ENCODE measurements at regions not wholly inside any gene's neighbourhood (a gene's known extent, or its start where the extent isn't known, plus 50 kb on each side); places are given as distances from the start of the nearest gene placed in this dataset.

DNA sequence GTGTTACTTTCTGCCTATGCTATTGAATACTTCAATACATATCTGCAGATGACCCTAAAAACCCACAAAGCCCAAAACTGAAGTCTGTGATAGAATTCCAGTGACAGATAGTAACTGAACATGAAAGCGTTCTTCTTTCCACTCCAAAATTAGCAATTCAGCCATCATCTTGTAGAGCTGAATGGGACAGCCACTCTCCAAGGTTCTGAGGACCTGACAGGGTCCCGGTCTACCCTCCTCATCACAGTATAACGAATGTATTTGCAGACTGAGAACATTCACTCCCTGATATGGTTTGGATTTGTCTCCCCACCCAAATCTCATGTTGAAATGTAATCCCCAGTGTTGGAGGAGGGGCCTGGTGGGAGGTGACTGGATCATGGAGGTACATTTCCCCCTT, 189.5 kb downstream of the MTCL1 start:
- TF ChIP-seq, protein P1, sequence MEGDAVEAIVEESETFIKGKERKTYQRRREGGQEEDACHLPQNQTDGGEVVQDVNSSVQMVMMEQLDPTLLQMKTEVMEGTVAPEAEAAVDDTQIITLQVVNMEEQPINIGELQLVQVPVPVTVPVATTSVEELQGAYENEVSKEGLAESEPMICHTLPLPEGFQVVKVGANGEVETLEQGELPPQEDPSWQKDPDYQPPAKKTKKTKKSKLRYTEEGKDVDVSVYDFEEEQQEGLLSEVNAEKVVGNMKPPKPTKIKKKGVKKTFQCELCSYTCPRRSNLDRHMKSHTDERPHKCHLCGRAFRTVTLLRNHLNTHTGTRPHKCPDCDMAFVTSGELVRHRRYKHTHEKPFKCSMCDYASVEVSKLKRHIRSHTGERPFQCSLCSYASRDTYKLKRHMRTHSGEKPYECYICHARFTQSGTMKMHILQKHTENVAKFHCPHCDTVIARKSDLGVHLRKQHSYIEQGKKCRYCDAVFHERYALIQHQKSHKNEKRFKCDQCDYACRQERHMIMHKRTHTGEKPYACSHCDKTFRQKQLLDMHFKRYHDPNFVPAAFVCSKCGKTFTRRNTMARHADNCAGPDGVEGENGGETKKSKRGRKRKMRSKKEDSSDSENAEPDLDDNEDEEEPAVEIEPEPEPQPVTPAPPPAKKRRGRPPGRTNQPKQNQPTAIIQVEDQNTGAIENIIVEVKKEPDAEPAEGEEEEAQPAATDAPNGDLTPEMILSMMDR (IDR thresholded peaks at IDR 0.05; ENCODE audit: insufficient read depth, low read length) = no peak
- TF ChIP-seq, protein P2, sequence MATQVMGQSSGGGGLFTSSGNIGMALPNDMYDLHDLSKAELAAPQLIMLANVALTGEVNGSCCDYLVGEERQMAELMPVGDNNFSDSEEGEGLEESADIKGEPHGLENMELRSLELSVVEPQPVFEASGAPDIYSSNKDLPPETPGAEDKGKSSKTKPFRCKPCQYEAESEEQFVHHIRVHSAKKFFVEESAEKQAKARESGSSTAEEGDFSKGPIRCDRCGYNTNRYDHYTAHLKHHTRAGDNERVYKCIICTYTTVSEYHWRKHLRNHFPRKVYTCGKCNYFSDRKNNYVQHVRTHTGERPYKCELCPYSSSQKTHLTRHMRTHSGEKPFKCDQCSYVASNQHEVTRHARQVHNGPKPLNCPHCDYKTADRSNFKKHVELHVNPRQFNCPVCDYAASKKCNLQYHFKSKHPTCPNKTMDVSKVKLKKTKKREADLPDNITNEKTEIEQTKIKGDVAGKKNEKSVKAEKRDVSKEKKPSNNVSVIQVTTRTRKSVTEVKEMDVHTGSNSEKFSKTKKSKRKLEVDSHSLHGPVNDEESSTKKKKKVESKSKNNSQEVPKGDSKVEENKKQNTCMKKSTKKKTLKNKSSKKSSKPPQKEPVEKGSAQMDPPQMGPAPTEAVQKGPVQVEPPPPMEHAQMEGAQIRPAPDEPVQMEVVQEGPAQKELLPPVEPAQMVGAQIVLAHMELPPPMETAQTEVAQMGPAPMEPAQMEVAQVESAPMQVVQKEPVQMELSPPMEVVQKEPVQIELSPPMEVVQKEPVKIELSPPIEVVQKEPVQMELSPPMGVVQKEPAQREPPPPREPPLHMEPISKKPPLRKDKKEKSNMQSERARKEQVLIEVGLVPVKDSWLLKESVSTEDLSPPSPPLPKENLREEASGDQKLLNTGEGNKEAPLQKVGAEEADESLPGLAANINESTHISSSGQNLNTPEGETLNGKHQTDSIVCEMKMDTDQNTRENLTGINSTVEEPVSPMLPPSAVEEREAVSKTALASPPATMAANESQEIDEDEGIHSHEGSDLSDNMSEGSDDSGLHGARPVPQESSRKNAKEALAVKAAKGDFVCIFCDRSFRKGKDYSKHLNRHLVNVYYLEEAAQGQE (IDR thresholded peaks at IDR 0.05; ENCODE audit: insufficient replicate concordance, low read depth) = peak; percentile 75
- Histone ChIP-seq H3K27ac (replicated peaks) (no peak overlapping the region), H3K27me3 (ENCODE audit: insufficient read depth, poor library complexity, severe bottlenecking) (peaks cover 2% of the 10 kb centered on the region), H3K4me3 (replicated peaks; ENCODE audit: insufficient read depth, low read length) (no peak overlapping the region)
- no peak for DNase-seq (ENCODE audit: low read depth in 1 of 2, low spot score in 1 of 2)

DNA sequence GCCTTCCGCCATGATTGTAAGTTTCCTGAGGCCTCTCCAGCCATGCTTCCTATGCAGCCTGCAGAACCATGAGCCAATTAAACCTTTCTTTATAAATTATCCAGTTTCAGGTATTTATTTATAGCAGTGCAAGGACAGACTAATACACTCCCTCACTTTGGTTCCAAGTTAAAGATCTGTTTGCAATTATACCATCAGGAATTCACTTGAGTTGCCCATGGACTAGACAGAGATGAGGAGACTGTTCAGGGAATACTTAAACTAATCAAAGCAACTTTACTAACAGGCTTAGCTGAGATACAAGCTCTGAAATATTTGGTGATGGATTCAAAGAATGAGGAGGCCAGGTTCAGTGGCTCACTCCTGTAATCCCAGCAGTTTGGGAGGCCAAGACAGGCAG, 190.0 kb downstream of the MTCL1 start:
- TF ChIP-seq, protein P1 (IDR thresholded peaks at IDR 0.05; ENCODE audit: insufficient read depth, low read length) = no peak
- TF ChIP-seq SPI1 (IDR thresholded peaks at IDR 0.05; ENCODE audit: borderline replicate concordance, low read depth) (no peak), POLR2AphosphoS5 (IDR thresholded peaks at IDR 0.05; ENCODE audit: low read depth) (no peak), GABPA (IDR thresholded peaks at IDR 0.05; ENCODE audit: low read depth) (no peak)
- TF ChIP-seq, protein P2 (IDR thresholded peaks at IDR 0.05; ENCODE audit: insufficient replicate concordance, low read depth) = no peak
- Histone ChIP-seq H3K27ac (replicated peaks) (no peak overlapping the region), H3K4me3 (replicated peaks; ENCODE audit: insufficient read depth, low read length) (no peak overlapping the region), H3K27me3 (ENCODE audit: insufficient read depth, poor library complexity, severe bottlenecking) (peaks cover 2% of the 10 kb centered on the region)
- DNase-seq (ENCODE audit: low read depth in 1 of 2, low spot score in 1 of 2) = no peak

GRCh38 chr18:8895987-8896619, 190.7 kb downstream of the MTCL1 start:
- no peak overlapping the region for H3K4me3 ChIP-seq (replicated peaks; ENCODE audit: insufficient read depth, low read length)
- DNase-seq (ENCODE audit: low read depth in 1 of 2, low spot score in 1 of 2) = no peak
- TF ChIP-seq, protein P2 (IDR thresholded peaks at IDR 0.05; ENCODE audit: insufficient replicate concordance, low read depth) = no peak
- TF ChIP-seq SPI1 (IDR thresholded peaks at IDR 0.05; ENCODE audit: borderline replicate concordance, low read depth) = no peak
- TF ChIP-seq GABPA (IDR thresholded peaks at IDR 0.05; ENCODE audit: low read depth) = no peak
- TF ChIP-seq POLR2AphosphoS5 (IDR thresholded peaks at IDR 0.05; ENCODE audit: low read depth) = no peak
- TF ChIP-seq, protein P1 (IDR thresholded peaks at IDR 0.05; ENCODE audit: insufficient read depth, low read length) = no peak
- H3K27ac ChIP-seq (replicated peaks) = no peak overlapping the region
- peaks cover 2% of the 10 kb centered on the region for H3K27me3 ChIP-seq (ENCODE audit: insufficient read depth, poor library complexity, severe bottlenecking)

Measured in HL-60 (cell line).